ENCODE measurements at regions not wholly inside any gene's neighbourhood (a gene's known extent, or its start where the extent isn't known, plus 50 kb on each side); places are given as distances from the start of the nearest gene placed in this dataset.

- Histone ChIP-seq H3K36me3 (ENCODE audit: control insufficient read depth in 1 of 2, insufficient read depth in 2 of 2, low read length in 2 of 2) (no peaks in the 10 kb centered on the region), H3K4ac (ENCODE audit: low read depth, low read length) (no peak overlapping the region), H4K91ac (ENCODE audit: low read depth, low read length) (no peak overlapping the region), H2BK120ac (ENCODE audit: insufficient read depth, low read length, poor library complexity) (no peak overlapping the region), H4K12ac (ENCODE audit: low read depth, low read length) (no peak overlapping the region), H3K9me3 (ENCODE audit: insufficient read depth, low read depth, low read length) (no peaks in the 10 kb centered on the region), H3K9ac (ENCODE audit: low read length) (no peak overlapping the region), H2AK5ac (ENCODE audit: low read length) (no peak overlapping the region), H3K4me2 (ENCODE audit: low read length) (no peak overlapping the region), H3K27me3 (ENCODE audit: insufficient read depth, low read length) (no peaks in the 10 kb centered on the region), H4K8ac (ENCODE audit: low read depth, low read length) (no peak overlapping the region), H3K18ac (ENCODE audit: low read length) (no peak overlapping the region), H3K23ac (ENCODE audit: low read length) (no peak overlapping the region), H3K4me1 (ENCODE audit: control insufficient read depth in 1 of 2, insufficient read depth in 2 of 2, low read length in 2 of 2) (no peaks in the 10 kb centered on the region), H3K4me3 (ENCODE audit: low read depth, low read length) (no peak overlapping the region), H2BK12ac (ENCODE audit: low read length) (no peak overlapping the region), H3K27ac (ENCODE audit: low read depth, low read length) (no peak overlapping the region), H3K79me1 (ENCODE audit: low read length) (no peaks in the 10 kb centered on the region), H2BK5ac (ENCODE audit: low read depth, low read length, poor library complexity) (no peak overlapping the region), H3K79me2 (ENCODE audit: control insufficient read depth, insufficient read depth, low read length, poor library complexity) (no peaks in the 10 kb centered on the region), H3K14ac (ENCODE audit: low read length) (no peak overlapping the region), H2AFZ (ENCODE audit: insufficient read depth, low read length, poor library complexity) (no peak overlapping the region)
- no CpG with 5 or more reads among the region's 5 CpGs for WGBS (ENCODE audit: extremely low coverage, insufficient coverage, insufficient read length)
- no peak for DNase-seq
Measured at GRCh38 chr18:72160510-72161445, 383.4 kb downstream of the CBLN2 start.

- no peaks in the 10 kb centered on the region for H3K79me1 ChIP-seq (ENCODE audit: low read length)
- H3K36me3 ChIP-seq (ENCODE audit: control insufficient read depth in 1 of 2, insufficient read depth in 2 of 2, low read length in 2 of 2) = no peaks in the 10 kb centered on the region
- H4K91ac ChIP-seq (ENCODE audit: low read depth, low read length) = no peak overlapping the region
- DNase-seq = no peak
- H2BK12ac ChIP-seq (ENCODE audit: low read length) = no peak overlapping the region
- no peak overlapping the region for H2BK5ac ChIP-seq (ENCODE audit: low read depth, low read length, poor library complexity)
- H4K12ac ChIP-seq (ENCODE audit: low read depth, low read length) = no peak overlapping the region
- no peak overlapping the region for H3K18ac ChIP-seq (ENCODE audit: low read length)
- H2AFZ ChIP-seq (ENCODE audit: insufficient read depth, low read length, poor library complexity) = no peak overlapping the region
- no peaks in the 10 kb centered on the region for H3K79me2 ChIP-seq (ENCODE audit: control insufficient read depth, insufficient read depth, low read length, poor library complexity)
- no peak overlapping the region for H4K8ac ChIP-seq (ENCODE audit: low read depth, low read length)
- no peak overlapping the region for H3K14ac ChIP-seq (ENCODE audit: low read length)
- no peak overlapping the region for H3K4me2 ChIP-seq (ENCODE audit: low read length)
- no peak overlapping the region for H3K9ac ChIP-seq (ENCODE audit: low read length)
- no peak overlapping the region for H2BK120ac ChIP-seq (ENCODE audit: insufficient read depth, low read length, poor library complexity)
- H3K9me3 ChIP-seq (ENCODE audit: insufficient read depth, low read depth, low read length) = no peaks in the 10 kb centered on the region
- no CpG with 5 or more reads among the region's 5 CpGs for WGBS (ENCODE audit: extremely low coverage, insufficient coverage, insufficient read length)
- H3K4me3 ChIP-seq (ENCODE audit: low read depth, low read length) = no peak overlapping the region
- no peaks in the 10 kb centered on the region for H3K27me3 ChIP-seq (ENCODE audit: insufficient read depth, low read length)
- no peak overlapping the region for H3K4ac ChIP-seq (ENCODE audit: low read depth, low read length)
- H3K27ac ChIP-seq (ENCODE audit: low read depth, low read length) = no peak overlapping the region
- H3K4me1 ChIP-seq (ENCODE audit: control insufficient read depth in 1 of 2, insufficient read depth in 2 of 2, low read length in 2 of 2) = no peaks in the 10 kb centered on the region
- H3K23ac ChIP-seq (ENCODE audit: low read length) = no peak overlapping the region
- no peak overlapping the region for H2AK5ac ChIP-seq (ENCODE audit: low read length)
Measured at GRCh38 chr18:72155327-72155726, 388.8 kb downstream of the CBLN2 start.

GRCh38 chr18:72154926-72155325 lies 389.2 kb downstream of the CBLN2 start:
- Histone ChIP-seq H3K9me3 (ENCODE audit: insufficient read depth, low read depth, low read length) (no peaks in the 10 kb centered on the region), H3K79me1 (ENCODE audit: low read length) (no peaks in the 10 kb centered on the region)
- WGBS (ENCODE audit: extremely low coverage, insufficient coverage, insufficient read length) = no CpG with 5 or more reads among the region's 2 CpGs

GRCh38 chr18:72152935-72153334 lies 391.2 kb downstream of the CBLN2 start:
- H2BK120ac ChIP-seq (ENCODE audit: insufficient read depth, low read length, poor library complexity) = no peak overlapping the region
- H3K36me3 ChIP-seq (ENCODE audit: control insufficient read depth in 1 of 2, insufficient read depth in 2 of 2, low read length in 2 of 2) = no peaks in the 10 kb centered on the region
- H2AK5ac ChIP-seq (ENCODE audit: low read length) = no peak overlapping the region
- no peak overlapping the region for H3K4me3 ChIP-seq (ENCODE audit: low read depth, low read length)
- H3K4ac ChIP-seq (ENCODE audit: low read depth, low read length) = no peak overlapping the region
- no peaks in the 10 kb centered on the region for H3K4me1 ChIP-seq (ENCODE audit: control insufficient read depth in 1 of 2, insufficient read depth in 2 of 2, low read length in 2 of 2)
- H2BK12ac ChIP-seq (ENCODE audit: low read length) = no peak overlapping the region
- no peak overlapping the region for H3K27ac ChIP-seq (ENCODE audit: low read depth, low read length)
- no peak overlapping the region for H4K8ac ChIP-seq (ENCODE audit: low read depth, low read length)
- H3K14ac ChIP-seq (ENCODE audit: low read length) = no peak overlapping the region
- H4K12ac ChIP-seq (ENCODE audit: low read depth, low read length) = no peak overlapping the region
- no peak for DNase-seq
- H3K27me3 ChIP-seq (ENCODE audit: insufficient read depth, low read length) = no peaks in the 10 kb centered on the region
- H2AFZ ChIP-seq (ENCODE audit: insufficient read depth, low read length, poor library complexity) = no peak overlapping the region
- no peak overlapping the region for H3K23ac ChIP-seq (ENCODE audit: low read length)
- H3K9ac ChIP-seq (ENCODE audit: low read length) = no peak overlapping the region
- H3K79me2 ChIP-seq (ENCODE audit: control insufficient read depth, insufficient read depth, low read length, poor library complexity) = no peaks in the 10 kb centered on the region
- H3K4me2 ChIP-seq (ENCODE audit: low read length) = no peak overlapping the region
- H3K79me1 ChIP-seq (ENCODE audit: low read length) = no peaks in the 10 kb centered on the region
- H3K9me3 ChIP-seq (ENCODE audit: insufficient read depth, low read depth, low read length) = no peaks in the 10 kb centered on the region
- H3K18ac ChIP-seq (ENCODE audit: low read length) = no peak overlapping the region
- no peak overlapping the region for H2BK5ac ChIP-seq (ENCODE audit: low read depth, low read length, poor library complexity)
- no peak overlapping the region for H4K91ac ChIP-seq (ENCODE audit: low read depth, low read length)
- no CpG with 5 or more reads among the region's 6 CpGs for WGBS (ENCODE audit: extremely low coverage, insufficient coverage, insufficient read length)

More at GRCh38 chr18:72154926-72155325, 389.2 kb downstream of the CBLN2 start:
- no peak overlapping the region for H3K18ac ChIP-seq (ENCODE audit: low read length)
- H3K27ac ChIP-seq (ENCODE audit: low read depth, low read length) = no peak overlapping the region
- H3K36me3 ChIP-seq (ENCODE audit: control insufficient read depth in 1 of 2, insufficient read depth in 2 of 2, low read length in 2 of 2) = no peaks in the 10 kb centered on the region
- no peak overlapping the region for H2BK12ac ChIP-seq (ENCODE audit: low read length)
- H4K91ac ChIP-seq (ENCODE audit: low read depth, low read length) = no peak overlapping the region
- H3K23ac ChIP-seq (ENCODE audit: low read length) = no peak overlapping the region
- H2BK120ac ChIP-seq (ENCODE audit: insufficient read depth, low read length, poor library complexity) = no peak overlapping the region
- no peak overlapping the region for H3K4ac ChIP-seq (ENCODE audit: low read depth, low read length)
- no peak overlapping the region for H2AFZ ChIP-seq (ENCODE audit: insufficient read depth, low read length, poor library complexity)
- H4K12ac ChIP-seq (ENCODE audit: low read depth, low read length) = no peak overlapping the region
- no peak overlapping the region for H3K4me2 ChIP-seq (ENCODE audit: low read length)
- no peak overlapping the region for H4K8ac ChIP-seq (ENCODE audit: low read depth, low read length)
- H3K9ac ChIP-seq (ENCODE audit: low read length) = no peak overlapping the region
- no peak overlapping the region for H2AK5ac ChIP-seq (ENCODE audit: low read length)
- H2BK5ac ChIP-seq (ENCODE audit: low read depth, low read length, poor library complexity) = no peak overlapping the region
- H3K27me3 ChIP-seq (ENCODE audit: insufficient read depth, low read length) = no peaks in the 10 kb centered on the region
- no peak overlapping the region for H3K4me3 ChIP-seq (ENCODE audit: low read depth, low read length)
- no peaks in the 10 kb centered on the region for H3K4me1 ChIP-seq (ENCODE audit: control insufficient read depth in 1 of 2, insufficient read depth in 2 of 2, low read length in 2 of 2)
- H3K14ac ChIP-seq (ENCODE audit: low read length) = no peak overlapping the region
- no peak for DNase-seq
- no peaks in the 10 kb centered on the region for H3K79me2 ChIP-seq (ENCODE audit: control insufficient read depth, insufficient read depth, low read length, poor library complexity)
